Pons (tissue), 1 donor: ENCODE measurements at regions not wholly inside any gene's neighbourhood (a gene's known extent, or its start where the extent isn't known, plus 50 kb on each side); places are given as distances from the start of the nearest gene placed in this dataset.

Source experiments
- DNase-seq: peaks from one replicate; pipeline ENCODE4 v3.0.0-alpha.2; 2016; ENCODE audit warnings: low spot score

- DNase-seq: no peak
Measured at GRCh38 chr10:10814069-10814468, 203.6 kb upstream of the CELF2 start.

DNA sequence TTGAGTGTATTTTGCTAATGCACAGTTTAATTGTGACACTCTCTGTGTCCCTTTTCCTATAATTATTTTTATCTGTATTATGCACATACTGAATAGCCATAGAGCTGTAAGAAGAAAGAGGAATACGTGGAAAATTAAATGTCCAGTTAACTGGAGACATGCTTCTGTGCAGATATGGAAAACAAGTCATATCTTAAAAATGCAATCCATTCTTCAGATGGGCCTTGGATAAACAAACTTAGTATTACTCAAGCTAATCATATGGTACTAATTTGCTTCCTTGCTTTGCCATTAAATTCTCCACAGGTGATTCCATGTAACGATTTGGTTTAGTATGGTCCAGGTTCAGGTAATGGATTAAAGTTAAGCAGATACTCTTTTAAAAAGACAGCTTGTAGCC lies 201.2 kb upstream of the CELF2 start:
- DNase-seq: no peak

GRCh38 chr10:10817609-10818008 lies 200.1 kb upstream of the CELF2 start:
- DNase-seq: no peak

GRCh38 chr10:10818082-10818481 lies 199.6 kb upstream of the CELF2 start:
- no peak for DNase-seq

GRCh38 chr10:10819206-10819856 lies 198.3 kb upstream of the CELF2 start:
- DNase-seq: no peak

- no peak for DNase-seq
Measured at GRCh38 chr10:10821926-10822325, 195.7 kb upstream of the CELF2 start.

DNA sequence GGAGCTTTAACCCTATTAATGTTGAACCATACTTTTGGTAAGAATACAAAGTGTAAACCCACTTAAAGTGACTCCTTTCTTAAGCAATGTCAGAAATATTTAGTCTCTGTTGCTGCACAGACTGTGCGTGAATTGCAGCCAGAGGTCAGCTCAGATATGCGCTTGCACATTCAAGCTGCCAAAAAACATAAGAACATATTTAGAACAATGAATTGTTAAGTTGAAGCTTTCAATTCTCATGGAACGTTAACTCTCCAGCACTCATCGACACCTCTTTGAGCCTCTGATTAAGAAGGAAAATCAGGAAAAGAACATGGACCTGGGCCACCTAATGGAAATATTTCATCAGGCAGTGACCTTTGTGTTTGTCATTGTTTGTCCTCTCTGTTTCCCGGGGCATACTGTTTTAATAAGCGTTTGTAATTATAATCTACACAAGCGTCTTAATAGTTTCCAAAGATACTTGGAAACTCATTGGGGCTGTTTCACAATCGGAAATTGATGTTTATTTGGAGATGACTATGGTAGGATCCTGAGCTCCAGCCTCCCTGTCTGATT lies 193.0 kb upstream of the CELF2 start:
- DNase-seq: no peak

GRCh38 chr10:10826125-10826524 lies 191.5 kb upstream of the CELF2 start:
- no peak for DNase-seq

- DNase-seq: no peak
Measured at GRCh38 chr10:10828623-10829022, 189.0 kb upstream of the CELF2 start.

- DNase-seq: no peak
Measured at GRCh38 chr10:10829576-10829975, 188.1 kb upstream of the CELF2 start.

DNA sequence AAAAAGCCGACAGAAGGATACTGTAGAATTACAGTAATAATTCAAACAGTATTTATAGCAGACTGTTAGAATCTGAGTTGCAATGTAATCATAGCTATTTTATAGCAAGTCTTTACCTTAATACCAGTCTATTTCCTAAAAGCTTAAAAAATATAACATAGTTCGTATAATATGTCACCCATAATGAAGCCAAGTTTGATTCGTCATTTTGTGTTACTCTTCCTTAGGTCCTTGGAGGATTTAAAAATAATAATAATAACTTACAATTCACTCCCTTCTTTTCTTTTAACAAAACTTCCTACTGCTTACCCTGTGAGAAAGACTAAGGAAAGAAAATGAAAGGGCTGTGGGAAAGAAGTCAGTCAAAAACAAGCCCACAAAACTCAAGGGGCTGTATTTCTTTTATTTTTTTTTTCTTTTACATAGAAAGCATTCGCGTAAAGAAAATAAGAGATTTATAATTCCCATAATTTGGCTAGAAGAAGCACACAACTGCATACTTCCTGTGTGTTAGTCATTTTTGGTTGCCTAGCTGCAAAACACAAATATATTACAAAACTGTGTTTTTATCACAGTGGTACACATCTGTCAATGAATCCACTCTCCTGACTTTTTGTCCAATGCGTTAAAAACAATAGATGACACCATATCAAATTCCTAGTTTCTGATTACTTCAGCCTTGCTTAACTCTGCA lies 187.2 kb upstream of the CELF2 start:
- no peak for DNase-seq

- no peak for DNase-seq
Measured at GRCh38 chr10:10831085-10831484, 186.6 kb upstream of the CELF2 start.

GRCh38 chr10:10833955-10834354 lies 183.7 kb upstream of the CELF2 start:
- no peak for DNase-seq

DNA sequence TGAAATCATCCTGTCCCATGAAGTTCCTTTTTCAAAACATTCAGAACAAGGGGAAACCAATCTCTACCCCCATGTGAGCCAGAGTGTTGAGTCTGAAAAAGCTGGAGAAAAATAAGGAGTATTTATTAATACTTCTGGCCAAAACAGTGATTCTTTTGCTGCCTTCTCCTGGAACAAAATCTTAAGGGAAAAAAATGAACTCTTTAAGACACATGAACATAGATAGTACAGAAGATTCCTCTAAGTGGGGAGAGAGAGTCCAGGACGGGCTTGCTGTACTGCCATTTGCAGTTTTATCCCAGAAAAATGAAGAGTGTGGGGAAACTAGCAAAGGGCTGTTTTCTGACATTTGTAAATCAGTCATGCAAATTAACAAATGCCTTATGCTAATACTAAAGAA lies 173.4 kb upstream of the CELF2 start:
- DNase-seq: no peak

DNA sequence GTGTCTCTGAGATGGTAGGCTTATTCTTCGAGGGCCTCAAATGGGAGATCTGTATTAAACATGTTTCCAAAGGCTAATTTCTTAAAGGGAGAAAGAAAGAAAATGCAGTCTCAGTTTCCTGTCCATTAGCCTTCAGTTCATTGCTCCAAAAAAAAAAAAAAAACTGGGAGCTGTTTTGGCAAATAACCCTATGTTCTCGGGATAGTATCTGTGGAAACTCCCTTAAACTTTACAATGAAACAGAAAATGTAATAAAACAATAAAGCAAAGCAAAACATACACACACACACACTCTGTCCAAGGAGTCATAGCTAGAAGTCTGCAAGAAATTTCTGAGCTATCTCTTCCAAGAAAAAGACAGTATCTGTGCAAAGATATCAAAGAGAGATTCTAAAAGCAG lies 172.5 kb upstream of the CELF2 start:
- DNase-seq: no peak

- DNase-seq: no peak
Measured at GRCh38 chr10:10845826-10846503, 171.7 kb upstream of the CELF2 start.

- no peak for DNase-seq
Measured at GRCh38 chr10:10846504-10846900, 171.2 kb upstream of the CELF2 start.

GRCh38 chr10:10847387-10847786 lies 170.3 kb upstream of the CELF2 start:
- no peak for DNase-seq

DNA sequence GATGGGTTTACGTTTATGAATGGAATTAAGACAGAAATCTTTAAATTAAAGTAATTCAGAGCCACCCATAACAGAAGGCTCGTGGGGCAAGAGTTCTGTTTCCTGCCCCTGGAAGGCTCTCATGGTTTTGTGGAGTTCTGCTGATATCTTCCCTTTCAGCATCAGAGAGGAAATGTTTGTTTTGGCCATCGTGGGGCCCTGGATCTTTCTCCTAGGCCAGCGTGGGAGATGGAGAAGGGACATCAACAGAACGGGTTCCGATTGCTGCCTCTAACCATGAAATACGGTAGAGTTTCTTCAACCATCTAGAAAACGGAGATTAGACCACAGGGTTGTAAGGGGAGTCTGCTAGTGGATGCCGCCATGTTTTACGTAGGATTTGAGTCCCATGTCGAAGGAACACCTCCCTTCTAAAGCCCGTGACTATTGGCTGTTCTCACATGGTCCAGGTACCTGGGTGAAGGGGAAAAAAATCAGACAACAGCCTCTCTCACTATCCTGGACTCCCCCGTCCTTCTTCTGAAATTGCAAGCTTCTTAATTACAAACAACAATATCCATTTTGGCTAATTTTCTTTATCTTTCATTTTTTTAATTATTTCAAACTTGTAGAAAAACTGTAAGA lies 169.1 kb upstream of the CELF2 start:
- no peak for DNase-seq

- DNase-seq: no peak
Measured at GRCh38 chr10:10849306-10849705, 168.4 kb upstream of the CELF2 start.

DNA sequence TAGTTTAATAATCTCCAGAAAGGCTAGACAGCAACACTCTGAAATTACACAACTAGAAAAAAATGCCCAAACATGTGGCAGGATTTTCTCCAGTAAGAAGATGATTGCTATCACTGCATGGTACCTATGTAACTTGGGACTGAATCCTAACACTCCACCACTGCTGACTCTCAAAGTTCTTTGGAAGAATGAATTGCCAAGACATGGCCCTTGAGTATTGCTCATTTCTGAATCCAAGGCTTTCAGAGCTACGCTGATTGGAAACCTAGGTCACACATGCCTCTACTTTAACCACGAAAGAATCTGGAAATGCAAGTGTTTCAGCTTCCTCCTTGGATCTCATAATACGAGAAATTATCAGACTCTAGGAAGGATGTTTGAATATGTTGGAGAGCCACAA lies 167.5 kb upstream of the CELF2 start:
- DNase-seq: no peak

GRCh38 chr10:10852464-10852863 lies 165.2 kb upstream of the CELF2 start:
- DNase-seq: no peak

DNA sequence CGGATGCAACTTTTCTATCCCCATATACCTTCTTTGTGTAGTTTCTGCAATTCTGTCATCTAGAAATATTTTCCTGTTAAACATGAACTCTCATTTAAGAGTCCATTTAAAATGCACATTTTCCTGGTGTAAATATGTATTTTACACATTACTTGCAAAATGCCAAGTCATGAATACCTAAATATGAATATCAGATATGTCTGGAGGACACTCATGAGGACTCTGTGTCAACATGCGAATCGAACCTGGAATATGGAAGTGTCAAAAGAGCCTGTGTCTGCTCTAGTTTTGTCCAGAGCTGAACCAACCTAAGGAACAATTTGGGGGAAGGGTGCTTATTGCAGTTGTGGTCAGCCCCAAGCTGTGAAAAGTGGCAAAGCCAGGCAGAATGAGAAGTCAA lies 163.7 kb upstream of the CELF2 start:
- no peak for DNase-seq
